ENCODE measurements at regions not wholly inside any gene's neighbourhood (a gene's known extent, or its start where the extent isn't known, plus 50 kb on each side); places are given as distances from the start of the nearest gene placed in this dataset.

DNA sequence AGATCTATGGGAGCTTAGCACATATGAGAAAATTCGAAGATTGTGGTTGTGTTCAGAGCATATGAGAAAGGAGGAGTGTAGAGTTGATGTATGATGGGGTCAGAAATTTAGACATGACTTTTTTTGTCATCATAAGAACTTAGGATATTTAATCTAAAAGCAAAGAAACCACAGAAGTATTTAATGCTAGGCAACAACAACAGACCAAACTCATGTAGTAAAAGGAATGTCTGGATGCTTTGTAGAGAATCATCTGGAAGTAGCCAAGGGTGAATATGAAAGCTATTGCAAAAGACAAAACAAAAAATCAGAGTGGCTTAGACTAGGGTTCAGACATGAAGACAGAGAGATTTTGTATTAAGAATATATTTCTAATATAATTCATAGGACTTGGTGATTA lies 190.3 kb downstream of the SLITRK1 start:
- H3K27me3 ChIP-seq (ENCODE audit: control insufficient read depth, insufficient read depth, low read length): no peaks in the 10 kb centered on the region
- intact Hi-C loops (cut with DNase I): no loop called here
- H3K27ac ChIP-seq (ENCODE audit: low read depth in 2 of 2, low read length in 2 of 2): no peak overlapping the region
- H3K4me3 ChIP-seq (ENCODE audit: low read length in 3 of 3): no peak overlapping the region
- TF ChIP-seq, protein P1, sequence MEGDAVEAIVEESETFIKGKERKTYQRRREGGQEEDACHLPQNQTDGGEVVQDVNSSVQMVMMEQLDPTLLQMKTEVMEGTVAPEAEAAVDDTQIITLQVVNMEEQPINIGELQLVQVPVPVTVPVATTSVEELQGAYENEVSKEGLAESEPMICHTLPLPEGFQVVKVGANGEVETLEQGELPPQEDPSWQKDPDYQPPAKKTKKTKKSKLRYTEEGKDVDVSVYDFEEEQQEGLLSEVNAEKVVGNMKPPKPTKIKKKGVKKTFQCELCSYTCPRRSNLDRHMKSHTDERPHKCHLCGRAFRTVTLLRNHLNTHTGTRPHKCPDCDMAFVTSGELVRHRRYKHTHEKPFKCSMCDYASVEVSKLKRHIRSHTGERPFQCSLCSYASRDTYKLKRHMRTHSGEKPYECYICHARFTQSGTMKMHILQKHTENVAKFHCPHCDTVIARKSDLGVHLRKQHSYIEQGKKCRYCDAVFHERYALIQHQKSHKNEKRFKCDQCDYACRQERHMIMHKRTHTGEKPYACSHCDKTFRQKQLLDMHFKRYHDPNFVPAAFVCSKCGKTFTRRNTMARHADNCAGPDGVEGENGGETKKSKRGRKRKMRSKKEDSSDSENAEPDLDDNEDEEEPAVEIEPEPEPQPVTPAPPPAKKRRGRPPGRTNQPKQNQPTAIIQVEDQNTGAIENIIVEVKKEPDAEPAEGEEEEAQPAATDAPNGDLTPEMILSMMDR (IDR thresholded peaks at IDR 0.05; ENCODE audit: borderline replicate concordance, extremely low read depth, insufficient read depth): no peak
- no peak for DNase-seq
- H3K4me1 ChIP-seq (ENCODE audit: control insufficient read depth in 2 of 3, insufficient read depth in 2 of 3, low read depth in 1 of 3, low read length in 3 of 3): no peaks in the 10 kb centered on the region
- no peaks in the 10 kb centered on the region for H3K9me3 ChIP-seq (ENCODE audit: control insufficient read depth in 2 of 3, insufficient read depth in 1 of 3, low read length in 3 of 3)
- no peak for FAIRE-seq
- H3K9ac ChIP-seq (ENCODE audit: low read length in 3 of 3): no peak overlapping the region
- no peaks in the 10 kb centered on the region for H3K36me3 ChIP-seq (ENCODE audit: control insufficient read depth in 2 of 3, insufficient read depth in 3 of 3, low read length in 3 of 3)

DNA sequence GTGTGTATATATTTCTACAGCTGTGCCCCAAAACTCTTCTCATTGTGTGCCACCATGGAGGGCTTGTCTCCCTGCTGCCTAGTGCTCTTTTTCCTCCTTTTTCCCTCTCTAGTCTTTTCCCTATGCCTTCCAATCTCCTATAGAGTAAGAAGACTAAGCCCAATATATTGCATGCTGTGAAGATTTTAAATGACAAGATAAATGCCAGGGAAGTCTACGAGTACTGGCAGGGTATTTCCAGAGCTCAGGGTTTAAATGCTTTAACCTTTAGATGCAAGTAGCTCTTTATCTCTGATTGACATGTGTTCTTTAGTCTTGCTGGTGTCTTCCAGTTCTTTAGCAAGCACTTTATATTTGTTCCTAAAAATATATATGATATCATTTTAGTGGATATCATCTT lies 200.7 kb downstream of the SLITRK1 start:
- H3K9me3 ChIP-seq (ENCODE audit: control insufficient read depth in 2 of 3, insufficient read depth in 1 of 3, low read length in 3 of 3): no peaks in the 10 kb centered on the region
- intact Hi-C loops (cut with DNase I): no loop called here
- H3K4me3 ChIP-seq (ENCODE audit: low read length in 3 of 3): no peak overlapping the region
- TF ChIP-seq, protein P1 (IDR thresholded peaks at IDR 0.05; ENCODE audit: borderline replicate concordance, extremely low read depth, insufficient read depth): no peak
- FAIRE-seq: no peak
- H3K36me3 ChIP-seq (ENCODE audit: control insufficient read depth in 2 of 3, insufficient read depth in 3 of 3, low read length in 3 of 3): no peaks in the 10 kb centered on the region
- no peak overlapping the region for H3K27ac ChIP-seq (ENCODE audit: low read depth in 2 of 2, low read length in 2 of 2)
- no peaks in the 10 kb centered on the region for H3K4me1 ChIP-seq (ENCODE audit: control insufficient read depth in 2 of 3, insufficient read depth in 2 of 3, low read depth in 1 of 3, low read length in 3 of 3)
- no peak for DNase-seq
- H3K27me3 ChIP-seq (ENCODE audit: control insufficient read depth, insufficient read depth, low read length): no peaks in the 10 kb centered on the region
- H3K9ac ChIP-seq (ENCODE audit: low read length in 3 of 3): no peak overlapping the region

DNA sequence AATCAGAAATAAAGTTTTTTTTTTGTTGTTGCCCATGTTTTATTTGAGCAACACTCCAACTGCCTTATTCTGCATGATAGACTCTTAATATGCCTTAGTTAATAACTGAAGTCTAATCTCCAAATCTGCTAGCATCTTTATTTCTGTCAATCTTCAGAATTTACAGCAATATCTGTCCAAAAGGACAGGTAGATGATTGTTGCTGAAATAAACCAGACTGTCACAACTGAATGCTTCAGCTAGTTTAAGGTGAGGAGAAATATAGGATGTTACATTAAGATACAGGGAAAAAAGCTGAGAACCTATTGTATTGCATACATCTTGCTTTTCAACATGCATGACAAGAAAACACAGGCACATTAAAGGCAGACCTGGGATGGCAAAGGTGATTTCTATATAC lies 204.3 kb downstream of the SLITRK1 start:
- H3K4me3 ChIP-seq (ENCODE audit: low read length in 3 of 3): no peak overlapping the region
- intact Hi-C loops (cut with DNase I): no loop called here
- H3K9ac ChIP-seq (ENCODE audit: low read length in 3 of 3): no peak overlapping the region
- no peaks in the 10 kb centered on the region for H3K27me3 ChIP-seq (ENCODE audit: control insufficient read depth, insufficient read depth, low read length)
- no peaks in the 10 kb centered on the region for H3K9me3 ChIP-seq (ENCODE audit: control insufficient read depth in 2 of 3, insufficient read depth in 1 of 3, low read length in 3 of 3)
- no peak for DNase-seq
- no peaks in the 10 kb centered on the region for H3K4me1 ChIP-seq (ENCODE audit: control insufficient read depth in 2 of 3, insufficient read depth in 2 of 3, low read depth in 1 of 3, low read length in 3 of 3)
- TF ChIP-seq, protein P1 (IDR thresholded peaks at IDR 0.05; ENCODE audit: borderline replicate concordance, extremely low read depth, insufficient read depth): no peak
- no peaks in the 10 kb centered on the region for H3K36me3 ChIP-seq (ENCODE audit: control insufficient read depth in 2 of 3, insufficient read depth in 3 of 3, low read length in 3 of 3)
- H3K27ac ChIP-seq (ENCODE audit: low read depth in 2 of 2, low read length in 2 of 2): no peak overlapping the region
- no peak for FAIRE-seq

DNA sequence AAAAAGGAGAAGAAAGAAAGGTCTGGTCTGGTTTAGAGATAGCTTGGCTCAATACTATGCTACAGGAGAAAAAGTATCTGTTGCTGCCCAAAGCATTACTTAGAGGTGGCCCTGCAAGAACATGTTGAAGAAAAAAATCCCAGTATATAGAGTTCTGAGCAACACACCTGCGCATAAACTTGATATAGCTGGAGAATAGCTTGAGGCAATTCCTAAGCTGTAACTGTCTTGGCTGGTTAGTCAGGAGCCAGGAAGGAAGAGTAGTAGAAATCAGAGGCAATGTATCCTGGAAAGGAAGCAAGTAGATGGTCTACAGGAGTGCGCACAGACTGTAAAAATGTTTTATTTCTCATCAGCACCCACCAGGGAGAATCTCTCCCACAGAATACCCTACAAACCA lies 209.7 kb downstream of the SLITRK1 start:
- Histone ChIP-seq H3K4me1 (ENCODE audit: control insufficient read depth in 2 of 3, insufficient read depth in 2 of 3, low read depth in 1 of 3, low read length in 3 of 3) (no peaks in the 10 kb centered on the region), H3K4me3 (ENCODE audit: low read length in 3 of 3) (no peak overlapping the region), H3K9me3 (ENCODE audit: control insufficient read depth in 2 of 3, insufficient read depth in 1 of 3, low read length in 3 of 3) (no peaks in the 10 kb centered on the region), H3K9ac (ENCODE audit: low read length in 3 of 3) (no peak overlapping the region), H3K27me3 (ENCODE audit: control insufficient read depth, insufficient read depth, low read length) (no peaks in the 10 kb centered on the region), H3K36me3 (ENCODE audit: control insufficient read depth in 2 of 3, insufficient read depth in 3 of 3, low read length in 3 of 3) (no peaks in the 10 kb centered on the region), H3K27ac (ENCODE audit: low read depth in 2 of 2, low read length in 2 of 2) (no peak overlapping the region)
- TF ChIP-seq, protein P1 (IDR thresholded peaks at IDR 0.05; ENCODE audit: borderline replicate concordance, extremely low read depth, insufficient read depth): no peak
- no peak for DNase-seq
- intact Hi-C loops (cut with DNase I): no loop called here
- FAIRE-seq: no peak
